Stimulated activated CD8-positive, alpha-beta memory T cell treated with anti-CD3 and anti-CD28 coated beads, Interleukin-4, amount 100 ng/mL, for 1 hour (primary cell): ENCODE measurements at regions not wholly inside any gene's neighbourhood (a gene's known extent, or its start where the extent isn't known, plus 50 kb on each side); places are given as distances from the start of the nearest gene placed in this dataset.

ENCODE experiments used
- DNase-seq, 2 donors: peaks; one replicate each; pipeline ENCODE4 v3.0.0-alpha.2; 2020; ENCODE audit warnings: low read depth in 2 of 2, low spot score in 1 of 2

- DNase-seq, result no peak
Observed at GRCh38 chr9:80874276-80874675, 815.1 kb downstream of the TLE1 start.

GRCh38 chr9:80873861-80874260 lies 815.5 kb downstream of the TLE1 start:
- DNase-seq, result no peak

GRCh38 chr9:80871596-80871995 lies 817.8 kb downstream of the TLE1 start:
- DNase-seq, result no peak

- DNase-seq, result no peak
Observed at GRCh38 chr9:80867731-80868130, 821.6 kb downstream of the TLE1 start.

- DNase-seq, result no peak
Observed at GRCh38 chr9:80866576-80867227, 822.6 kb downstream of the TLE1 start.

GRCh38 chr9:80866121-80866520 lies 823.2 kb downstream of the TLE1 start:
- no peak for DNase-seq

- DNase-seq, result no peak
Observed at GRCh38 chr9:80843028-80843427, 846.3 kb downstream of the TLE1 start.

GRCh38 chr9:80842389-80842788 lies 847.0 kb downstream of the TLE1 start:
- DNase-seq, result no peak

- no peak for DNase-seq
Observed at GRCh38 chr9:80841888-80842287, 847.5 kb downstream of the TLE1 start.

- DNase-seq, result no peak
Observed at GRCh38 chr9:80839821-80840675, 849.3 kb downstream of the TLE1 start.

- DNase-seq, result no peak
Observed at GRCh38 chr9:80836013-80836412, 853.3 kb downstream of the TLE1 start.

- DNase-seq, result no peak
Observed at GRCh38 chr9:80831751-80832150, 857.6 kb downstream of the TLE1 start.

GRCh38 chr9:80811656-80812055 lies 877.7 kb downstream of the TLE1 start:
- no peak for DNase-seq

- no peak for DNase-seq
Observed at GRCh38 chr9:80811003-80811402, 878.3 kb downstream of the TLE1 start.

- no peak for DNase-seq
Observed at GRCh38 chr9:80806671-80807070, 882.7 kb downstream of the TLE1 start.

- no peak for DNase-seq
Observed at GRCh38 chr9:80804873-80805272, 884.5 kb downstream of the TLE1 start.

- DNase-seq, result no peak
Observed at GRCh38 chr9:80797831-80798688, 891.3 kb downstream of the TLE1 start.

- no peak for DNase-seq
Observed at GRCh38 chr9:80797101-80797829, 892.1 kb downstream of the TLE1 start.

- DNase-seq, result no peak
Observed at GRCh38 chr9:80796632-80797031, 892.7 kb downstream of the TLE1 start.

GRCh38 chr9:80794197-80794596 lies 895.1 kb downstream of the TLE1 start:
- DNase-seq, result no peak

- no peak for DNase-seq
Observed at GRCh38 chr9:80793706-80794105, 895.6 kb downstream of the TLE1 start.
